Vagina (tissue), 2 donors: ENCODE measurements at regions not wholly inside any gene's neighbourhood (a gene's known extent, or its start where the extent isn't known, plus 50 kb on each side); places are given as distances from the start of the nearest gene placed in this dataset.

Experiments used
- DNase-seq, 2 donors: peaks; one replicate each; pipeline ENCODE4 v3.0.0-alpha.2; 2017; ENCODE audit errors: extremely low spot score in 2 of 2
- H3K27ac ChIP-seq: fragments of 200-600 bp; sonication (generic); one replicate; pipeline ENCODE4 v1.5.1; 2019
- H3K27me3 ChIP-seq: fragments of 200-600 bp; sonication (generic); one replicate; pipeline ENCODE4 v1.5.1; 2019
- H3K36me3 ChIP-seq, 2 donors: fragments of 200-600 bp; sonication (generic); one replicate each; pipeline ENCODE4 v1.5.1; 2017 to 2019
- H3K4me1 ChIP-seq: fragments of 200-600 bp; sonication (generic); one replicate; pipeline ENCODE4 v1.5.1; 2019
- H3K4me3 ChIP-seq, 2 donors: fragments of 200-600 bp; sonication (generic); 1 replicate in 1 of 2; 2 replicates in 1 of 2; pipeline ENCODE4 v1.5.1; 2016 to 2019
- H3K9me3 ChIP-seq: fragments of 200-600 bp; sonication (generic); one replicate; pipeline ENCODE4 v1.5.1; 2019
- POLR2A ChIP-seq, 2 donors: fragments of 450-650 bp; IDR thresholded peaks; one replicate each; pipeline ENCODE4 v1.6.1; 2017; ENCODE audit warnings: antibody characterized with exemption in 2 of 2, mild to moderate bottlenecking in 2 of 2, moderate library complexity in 2 of 2
- POLR2AphosphoS5 ChIP-seq, 2 donors: sonication (generic); formaldehyde crosslinking; IDR thresholded peaks; one replicate each; pipeline ENCODE4 v1.9.0; 2017; ENCODE audit warnings: antibody characterized with exemption in 2 of 2, mild to moderate bottlenecking in 2 of 2, low read depth in 1 of 2; ENCODE audit not compliant: insufficient read depth in 1 of 2
- intact Hi-C: fragments of 100-400 bp; cut with DNase I; formaldehyde crosslinking; loops from one replicate; pipeline ENCODE4 v1.15.1; 2023
- TF ChIP-seq, protein P1 (sequence below), 3 experiments: fragments of 450-650 bp in 2 of 3; fragments of 200-600 bp in 1 of 3; sonication (generic) in 1 of 3; IDR thresholded peaks; one replicate each; pipeline ENCODE4 v1.5.1; 2017 to 2019; ENCODE audit warnings: antibody characterized with exemption in 3 of 3, mild to moderate bottlenecking in 2 of 3, moderate library complexity in 2 of 3

DNA sequence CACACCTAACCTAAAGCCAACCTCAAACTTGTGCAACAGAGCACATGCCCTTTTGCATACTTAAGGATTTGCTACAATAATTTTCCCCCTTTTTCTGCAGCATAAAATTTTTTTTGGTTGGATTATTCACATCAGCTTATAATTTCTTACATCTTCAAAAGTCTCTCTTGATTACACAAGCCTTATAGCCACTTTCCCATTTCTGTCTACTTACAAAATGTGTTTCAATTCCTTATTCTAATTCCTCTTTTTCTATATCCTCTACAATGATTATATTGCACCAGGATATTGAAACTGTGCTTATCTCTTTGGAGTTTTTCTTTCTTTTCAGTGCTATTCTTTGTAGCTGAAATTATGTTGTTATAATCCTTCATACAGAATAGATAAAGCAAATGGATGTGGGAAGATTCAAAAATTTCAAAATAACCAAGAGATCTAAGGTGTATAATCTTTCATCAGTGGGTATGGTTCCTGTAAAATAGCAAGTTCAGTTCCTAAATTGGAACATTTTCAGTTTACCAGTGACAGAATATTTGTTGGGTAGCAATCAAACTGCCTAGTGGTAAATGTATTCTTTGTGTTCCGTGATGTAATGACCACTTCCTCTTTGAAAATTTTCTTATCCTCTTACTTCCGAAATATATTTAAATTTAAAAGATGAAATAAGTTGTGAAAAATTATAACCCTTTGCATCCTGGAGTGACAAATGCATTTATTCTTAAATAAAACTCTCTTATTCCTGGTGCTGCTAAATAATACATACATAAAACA, 386.8 kb upstream of the CHD1 start:
- Histone ChIP-seq H3K4me3 (no peak overlapping the region), H3K4me1 (no peaks in the 10 kb centered on the region), H3K27me3 (no peaks in the 10 kb centered on the region), H3K9me3 (no peaks in the 10 kb centered on the region), H3K36me3 (no peaks in the 10 kb centered on the region), H3K27ac (no peak overlapping the region)
- TF ChIP-seq POLR2AphosphoS5 (IDR thresholded peaks at IDR 0.05; ENCODE audit: insufficient read depth in 1 of 2, low read depth in 1 of 2) = no peak
- TF ChIP-seq, protein P1, sequence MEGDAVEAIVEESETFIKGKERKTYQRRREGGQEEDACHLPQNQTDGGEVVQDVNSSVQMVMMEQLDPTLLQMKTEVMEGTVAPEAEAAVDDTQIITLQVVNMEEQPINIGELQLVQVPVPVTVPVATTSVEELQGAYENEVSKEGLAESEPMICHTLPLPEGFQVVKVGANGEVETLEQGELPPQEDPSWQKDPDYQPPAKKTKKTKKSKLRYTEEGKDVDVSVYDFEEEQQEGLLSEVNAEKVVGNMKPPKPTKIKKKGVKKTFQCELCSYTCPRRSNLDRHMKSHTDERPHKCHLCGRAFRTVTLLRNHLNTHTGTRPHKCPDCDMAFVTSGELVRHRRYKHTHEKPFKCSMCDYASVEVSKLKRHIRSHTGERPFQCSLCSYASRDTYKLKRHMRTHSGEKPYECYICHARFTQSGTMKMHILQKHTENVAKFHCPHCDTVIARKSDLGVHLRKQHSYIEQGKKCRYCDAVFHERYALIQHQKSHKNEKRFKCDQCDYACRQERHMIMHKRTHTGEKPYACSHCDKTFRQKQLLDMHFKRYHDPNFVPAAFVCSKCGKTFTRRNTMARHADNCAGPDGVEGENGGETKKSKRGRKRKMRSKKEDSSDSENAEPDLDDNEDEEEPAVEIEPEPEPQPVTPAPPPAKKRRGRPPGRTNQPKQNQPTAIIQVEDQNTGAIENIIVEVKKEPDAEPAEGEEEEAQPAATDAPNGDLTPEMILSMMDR (IDR thresholded peaks at IDR 0.05) = no peak
- no peak for DNase-seq
- intact Hi-C loops = no loop called here

DNA sequence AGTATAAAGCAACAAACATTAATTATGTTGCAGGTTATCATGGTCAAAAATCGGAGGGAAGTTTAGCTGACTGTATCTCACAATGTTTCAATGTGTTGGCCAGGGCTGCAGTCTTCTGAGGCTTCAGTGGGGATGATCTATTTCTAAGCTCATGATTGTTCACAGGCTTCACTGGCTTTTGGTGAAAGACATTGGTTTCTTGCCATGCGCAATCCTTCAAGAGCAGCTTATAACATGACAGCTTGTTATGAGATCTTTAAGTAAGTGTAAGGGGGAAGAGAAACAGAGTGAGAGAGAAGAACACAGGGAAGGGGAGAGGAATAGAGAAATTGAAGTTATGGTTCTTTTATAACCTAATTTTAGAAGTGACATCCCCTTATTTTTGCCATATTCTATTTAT, 385.9 kb upstream of the CHD1 start:
- intact Hi-C loops = no loop called here
- Histone ChIP-seq H3K4me3 (no peak overlapping the region), H3K36me3 (no peaks in the 10 kb centered on the region), H3K27ac (no peak overlapping the region), H3K4me1 (no peaks in the 10 kb centered on the region), H3K9me3 (no peaks in the 10 kb centered on the region), H3K27me3 (no peaks in the 10 kb centered on the region)
- TF ChIP-seq POLR2AphosphoS5 (IDR thresholded peaks at IDR 0.05; ENCODE audit: insufficient read depth in 1 of 2, low read depth in 1 of 2) (no peak), POLR2A (IDR thresholded peaks at IDR 0.05) (no peak)
- TF ChIP-seq, protein P1 (IDR thresholded peaks at IDR 0.05) = no peak
- no peak for DNase-seq

DNA sequence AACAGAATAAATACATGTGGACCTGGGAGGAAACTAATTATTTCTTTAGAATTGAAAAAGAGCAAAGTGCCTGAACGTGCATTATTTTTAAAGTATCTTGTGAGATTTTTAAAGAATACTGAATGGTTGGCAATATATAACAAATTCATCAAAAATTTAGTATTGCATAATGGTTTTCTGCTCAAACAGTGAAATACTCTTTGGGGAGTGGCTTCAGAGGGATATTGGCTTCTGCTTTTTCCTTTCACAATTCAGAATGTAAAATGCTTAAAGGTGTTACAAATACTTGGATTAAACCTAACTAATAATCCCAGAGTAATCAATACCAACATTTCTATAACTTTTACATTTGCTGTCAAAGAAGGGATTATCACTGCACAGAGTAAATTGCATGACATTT, 379.3 kb upstream of the CHD1 start:
- Histone ChIP-seq H3K9me3 (no peaks in the 10 kb centered on the region), H3K36me3 (no peaks in the 10 kb centered on the region), H3K27me3 (no peaks in the 10 kb centered on the region), H3K4me1 (no peaks in the 10 kb centered on the region), H3K27ac (no peak overlapping the region), H3K4me3 (no peak overlapping the region)
- intact Hi-C loops = no loop called here
- DNase-seq = no peak
- TF ChIP-seq POLR2A (IDR thresholded peaks at IDR 0.05) (no peak), POLR2AphosphoS5 (IDR thresholded peaks at IDR 0.05; ENCODE audit: insufficient read depth in 1 of 2, low read depth in 1 of 2) (no peak)
- TF ChIP-seq, protein P1 (IDR thresholded peaks at IDR 0.05) = no peak

DNA sequence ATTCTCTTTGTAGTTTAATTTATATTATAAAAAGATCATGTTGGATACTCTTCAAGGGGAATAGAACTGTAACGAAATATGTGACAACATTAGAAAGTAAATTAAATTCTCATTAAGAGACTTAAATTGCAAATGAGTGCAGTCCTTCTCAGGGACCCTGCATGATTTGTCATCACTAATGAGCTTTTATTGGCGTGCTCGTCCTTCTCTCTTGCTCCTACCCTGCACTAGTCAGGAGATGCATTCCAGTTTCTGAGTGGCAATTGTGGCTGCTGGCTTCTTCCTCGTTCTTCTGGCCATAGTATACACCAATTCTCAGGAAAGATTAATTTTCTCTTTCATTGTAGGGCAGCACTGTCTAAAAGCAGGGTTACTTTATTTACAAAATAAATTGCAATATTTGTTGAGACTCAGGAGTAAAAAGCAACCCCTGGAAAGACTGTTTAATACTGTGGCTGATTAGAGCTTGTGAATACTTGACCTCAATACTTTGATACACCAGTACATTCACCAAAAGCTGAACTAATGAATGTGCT, 376.3 kb upstream of the CHD1 start:
- no peaks in the 10 kb centered on the region for H3K36me3 ChIP-seq
- DNase-seq = no peak
- TF ChIP-seq POLR2AphosphoS5 (IDR thresholded peaks at IDR 0.05; ENCODE audit: insufficient read depth in 1 of 2, low read depth in 1 of 2) = no peak
- TF ChIP-seq, protein P1 (IDR thresholded peaks at IDR 0.05) = no peak
- no peak for TF ChIP-seq POLR2A (IDR thresholded peaks at IDR 0.05)
- H3K27me3 ChIP-seq = no peaks in the 10 kb centered on the region
- H3K4me3 ChIP-seq = no peak overlapping the region
- no peaks in the 10 kb centered on the region for H3K4me1 ChIP-seq
- H3K9me3 ChIP-seq = no peaks in the 10 kb centered on the region
- H3K27ac ChIP-seq = no peak overlapping the region
- intact Hi-C loops = no loop called here

DNA sequence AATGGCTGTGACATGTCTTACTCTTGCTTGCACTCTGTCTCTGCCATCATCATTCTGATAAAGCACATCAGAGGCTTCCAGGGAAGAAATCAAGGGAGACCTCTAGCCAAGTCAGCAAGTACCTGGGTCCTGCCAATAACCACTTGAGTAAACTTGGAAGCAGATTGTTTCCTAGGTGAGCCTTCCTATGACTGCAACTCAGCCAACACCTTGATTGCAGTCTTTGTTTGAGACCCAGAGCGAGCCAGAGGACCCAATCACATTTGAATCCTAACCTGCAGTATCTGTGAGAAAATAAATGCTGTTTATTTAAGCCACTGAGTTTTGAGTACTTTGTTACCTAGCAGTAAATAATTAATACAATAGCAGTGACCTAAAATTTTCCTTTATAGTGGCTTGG, 356.8 kb upstream of the CHD1 start:
- Histone ChIP-seq H3K27me3 (no peaks in the 10 kb centered on the region), H3K27ac (no peak overlapping the region), H3K9me3 (no peaks in the 10 kb centered on the region), H3K36me3 (no peaks in the 10 kb centered on the region), H3K4me1 (no peaks in the 10 kb centered on the region), H3K4me3 (no peak overlapping the region)
- TF ChIP-seq POLR2AphosphoS5 (IDR thresholded peaks at IDR 0.05; ENCODE audit: insufficient read depth in 1 of 2, low read depth in 1 of 2) (no peak), POLR2A (IDR thresholded peaks at IDR 0.05) (no peak)
- TF ChIP-seq, protein P1 (IDR thresholded peaks at IDR 0.05) = no peak
- intact Hi-C loops = no loop called here
- DNase-seq = no peak
